SW 1271 (cell line): ENCODE measurements at regions not wholly inside any gene's neighbourhood (a gene's known extent, or its start where the extent isn't known, plus 50 kb on each side); places are given as distances from the start of the nearest gene placed in this dataset.

Source experiments
- DNase-seq, 2 experiments: peaks; one replicate each; lab custom pipeline; 2025; lab: John Stamatoyannopoulos, UW

DNA sequence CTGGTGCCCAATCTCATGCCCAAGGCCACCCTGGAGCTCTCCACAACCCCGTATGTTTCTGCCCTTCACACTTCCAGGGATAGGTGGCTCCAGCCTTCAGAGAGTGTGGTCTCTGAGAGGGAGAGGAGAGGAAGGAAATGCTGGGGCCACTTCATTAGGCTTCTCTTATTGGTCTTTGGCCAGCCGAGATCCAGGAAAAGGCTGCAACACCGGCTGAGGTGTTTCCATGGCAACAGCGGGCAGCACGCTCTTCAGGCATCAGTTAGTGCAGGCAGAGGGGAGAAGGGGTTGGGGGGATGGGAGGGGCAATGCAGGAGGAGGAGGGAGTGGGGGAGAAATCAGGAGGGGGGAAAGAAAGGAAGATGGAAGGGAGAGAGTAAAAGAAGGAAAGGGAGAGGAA is 275.1 kb upstream of the GJB5 start:
- DNase-seq: no peak

DNA sequence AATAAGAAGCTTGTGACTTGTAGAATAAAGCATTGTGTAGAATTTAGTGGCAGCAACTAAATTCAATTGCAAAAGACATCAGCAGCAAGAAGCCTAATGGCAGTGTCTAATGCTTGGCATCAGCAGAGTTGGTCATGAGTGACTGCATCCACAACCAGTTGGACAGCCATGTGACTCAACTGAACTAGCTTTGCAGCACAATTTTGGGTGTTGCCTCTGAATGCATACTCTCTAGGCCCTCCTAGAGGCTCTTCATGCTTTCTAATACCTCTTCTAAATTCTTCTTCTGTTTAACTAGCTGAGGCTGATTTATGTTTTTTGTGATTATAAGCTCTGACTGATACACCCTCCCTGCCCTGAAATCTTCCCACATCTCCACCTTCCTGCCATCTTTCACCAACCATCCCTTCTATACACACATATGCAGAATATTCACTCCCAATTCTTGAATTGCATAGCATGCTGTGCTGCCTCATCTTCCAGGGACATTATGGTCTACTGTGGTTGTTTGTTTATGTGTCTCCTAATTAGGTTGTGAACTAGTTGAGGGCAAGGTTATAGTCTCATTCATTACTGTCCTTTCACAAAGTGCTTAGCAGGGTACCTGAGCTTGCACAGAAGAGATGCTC is 266.7 kb upstream of the GJB5 start:
- DNase-seq: no peak

DNA sequence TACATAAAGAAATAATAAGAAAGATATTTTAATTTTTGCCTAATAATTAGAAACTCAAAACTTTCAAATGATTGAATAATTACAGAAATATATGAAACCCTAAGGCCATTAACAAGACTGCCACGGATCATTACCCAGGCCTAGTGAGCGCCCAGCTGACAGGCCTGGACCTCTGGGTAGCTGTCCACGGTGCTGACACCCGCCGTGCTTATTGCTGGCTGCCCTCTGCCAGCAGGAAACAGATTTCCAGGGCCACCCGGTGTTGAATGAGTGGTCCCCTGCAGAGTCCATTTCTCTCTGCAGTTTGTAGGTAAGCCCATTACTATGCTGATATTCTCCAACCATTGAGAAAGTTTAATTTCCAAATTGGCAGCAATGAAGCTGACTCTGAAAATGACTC is 254.4 kb upstream of the GJB5 start:
- no peak for DNase-seq

DNA sequence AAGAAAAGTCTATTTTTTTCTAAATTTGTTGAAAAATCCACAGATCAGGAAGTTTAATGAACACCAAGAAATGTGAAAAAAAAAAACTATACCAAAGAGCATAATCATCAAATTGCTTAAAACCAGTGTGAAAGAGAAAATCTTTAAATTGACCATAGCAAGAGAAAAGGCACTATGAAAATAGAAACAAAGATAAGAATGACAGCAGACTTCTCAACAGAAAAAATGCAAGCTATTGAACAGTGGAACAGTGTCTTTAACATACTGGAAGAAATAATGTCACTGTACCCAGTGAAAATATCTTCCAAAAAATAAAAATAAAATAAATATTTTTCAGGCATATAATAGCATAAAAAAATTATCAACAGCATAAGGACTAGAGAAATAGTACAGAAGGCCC is 243.0 kb upstream of the GJB5 start:
- DNase-seq: peak in 1 of 2 experiments; percentile 6

DNA sequence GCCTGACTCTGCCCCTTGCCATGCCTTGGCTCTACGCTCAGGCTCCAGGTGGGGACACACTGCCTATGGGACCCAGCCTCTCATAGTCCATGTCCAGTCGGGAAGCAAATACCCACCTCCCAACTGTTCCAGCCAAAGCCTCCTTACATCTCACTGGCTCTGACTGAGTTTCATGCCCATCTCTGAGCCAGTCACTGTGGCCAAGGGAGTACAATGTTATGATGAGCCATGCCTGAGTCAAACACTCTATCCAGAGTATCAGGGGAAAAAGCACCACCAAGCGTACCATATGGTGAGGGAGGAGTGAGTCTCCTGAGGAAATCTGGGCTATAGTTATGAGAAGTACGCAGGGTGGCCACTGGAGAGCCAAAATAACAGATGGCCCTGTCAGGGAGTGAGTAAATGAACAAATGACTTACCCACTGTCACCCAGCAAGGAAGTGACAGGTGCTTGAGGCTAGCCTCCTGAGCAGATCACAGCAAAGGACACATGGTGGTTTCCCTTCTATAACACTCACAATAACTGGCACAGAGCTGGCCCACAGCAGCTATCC is 236.6 kb upstream of the GJB5 start:
- no peak for DNase-seq

DNA sequence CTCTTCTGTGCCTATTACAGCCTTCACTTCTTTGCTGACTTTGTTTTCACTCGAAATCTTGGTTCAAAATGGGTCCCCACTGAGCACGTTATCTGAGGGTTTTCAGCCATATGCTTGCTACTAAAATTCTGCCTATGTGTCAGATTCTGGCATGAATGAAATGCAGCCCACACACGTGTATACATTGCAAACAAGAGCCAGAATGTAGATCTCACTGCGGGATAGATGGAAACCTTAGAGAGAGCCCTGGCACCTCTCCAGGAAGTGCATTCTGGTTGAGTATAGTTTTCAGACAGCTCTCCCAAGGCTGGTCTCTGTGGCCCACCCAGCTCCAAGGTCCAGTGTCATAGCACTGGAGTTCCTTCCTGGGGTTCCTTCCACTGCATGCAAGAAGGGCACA is 234.7 kb upstream of the GJB5 start:
- DNase-seq: no peak

DNA sequence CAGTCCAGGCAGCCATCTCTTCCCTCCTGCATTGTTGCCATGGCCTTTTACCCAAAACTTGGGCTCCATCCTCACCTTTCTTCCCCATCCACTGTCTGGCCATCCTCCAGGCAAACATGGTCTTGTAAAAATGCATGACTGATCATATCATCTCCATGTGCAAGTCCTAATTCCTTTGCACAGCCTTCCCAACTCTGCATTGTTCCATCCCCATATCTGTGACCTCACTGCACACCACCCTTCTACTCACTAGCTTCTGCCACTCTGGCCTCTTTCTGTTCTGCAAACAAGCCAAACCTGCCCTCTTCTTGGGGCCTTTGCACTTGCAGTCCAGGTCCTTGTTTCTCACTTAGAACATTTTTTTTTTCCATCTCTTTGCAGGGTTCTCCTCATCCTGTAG is 230.1 kb upstream of the GJB5 start:
- DNase-seq: no peak

DNA sequence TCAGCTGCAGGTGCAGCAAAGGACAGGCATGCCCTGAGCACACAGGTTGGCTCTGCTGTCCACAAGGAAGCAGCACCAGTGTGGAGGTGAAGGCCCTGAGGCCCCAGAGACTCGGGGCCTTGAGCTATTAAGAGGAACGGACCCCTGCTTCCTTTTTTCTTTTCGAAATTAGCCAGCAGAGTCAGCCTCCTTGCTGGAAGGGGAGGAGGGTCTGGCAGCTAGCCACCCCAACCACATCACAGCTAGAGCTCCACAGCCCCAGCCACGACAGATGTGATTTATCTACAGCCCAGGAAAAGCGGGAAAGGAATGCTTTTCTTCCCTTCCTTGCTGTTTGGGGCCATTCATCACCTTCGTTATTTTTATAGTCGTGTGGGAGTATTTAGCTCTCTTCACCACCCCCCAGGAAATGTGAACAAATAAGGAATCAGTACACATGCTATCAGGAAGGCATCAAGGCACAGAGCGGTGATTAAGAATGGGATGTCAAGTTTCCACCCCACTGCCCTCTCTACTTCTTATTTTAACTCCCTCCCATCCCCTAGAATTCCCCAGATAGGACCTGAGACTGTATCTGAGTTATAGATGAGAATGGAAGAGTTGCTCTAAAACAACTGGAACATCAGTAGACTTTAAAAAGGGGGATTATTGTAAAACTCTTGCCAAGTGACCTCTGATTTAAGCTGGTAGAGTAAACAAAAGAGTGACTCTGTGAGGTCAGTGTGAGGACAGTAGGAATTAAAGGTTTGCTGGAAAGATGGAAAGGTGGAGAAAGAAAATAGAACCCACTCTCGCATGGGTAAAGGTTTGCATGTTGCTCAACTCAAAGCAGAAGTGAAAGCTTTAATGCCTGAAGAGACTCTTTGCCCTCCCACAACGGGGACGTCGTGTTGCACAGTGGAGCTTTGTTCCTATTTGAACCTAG is 224.7 kb upstream of the GJB5 start:
- no peak for DNase-seq

DNA sequence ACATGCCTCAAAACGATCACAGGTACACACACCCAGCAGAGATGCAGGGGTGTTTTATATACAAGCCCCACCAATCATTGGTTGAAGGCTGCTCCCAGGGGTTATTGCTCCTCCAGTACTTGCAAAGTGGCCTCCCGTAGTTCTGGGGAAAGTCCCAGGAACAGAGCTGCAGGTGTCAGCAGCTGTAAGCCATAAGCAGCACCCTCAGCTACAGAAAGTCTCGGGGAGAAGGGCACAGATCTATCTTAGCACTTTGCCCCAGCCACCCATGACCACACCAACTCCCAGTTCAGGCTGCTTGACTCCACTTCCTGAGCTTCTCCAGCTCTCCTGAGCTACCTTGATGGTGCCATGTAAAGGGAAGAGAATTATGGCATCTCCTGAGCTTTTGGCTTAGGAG is 222.7 kb upstream of the GJB5 start:
- DNase-seq: no peak

DNA sequence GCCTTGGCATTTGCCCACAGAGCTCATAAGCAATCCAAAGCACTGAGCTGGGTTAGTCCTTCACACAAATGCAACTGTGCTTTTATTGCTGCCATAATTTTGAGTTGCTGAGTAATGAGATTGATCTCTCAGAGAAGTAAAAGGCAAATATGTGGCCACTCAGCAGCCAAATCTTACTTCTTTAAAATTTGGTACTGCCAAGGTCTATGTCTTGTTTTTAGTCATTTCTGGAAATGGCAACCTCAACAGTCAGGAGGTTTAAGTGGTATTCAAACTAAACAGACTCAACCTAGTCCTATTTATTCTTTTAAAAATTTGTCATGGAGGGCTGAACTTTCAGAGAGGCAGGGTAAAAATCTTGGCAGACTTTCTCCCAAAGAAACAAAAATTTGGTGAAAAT is 216.4 kb upstream of the GJB5 start:
- no peak for DNase-seq

DNA sequence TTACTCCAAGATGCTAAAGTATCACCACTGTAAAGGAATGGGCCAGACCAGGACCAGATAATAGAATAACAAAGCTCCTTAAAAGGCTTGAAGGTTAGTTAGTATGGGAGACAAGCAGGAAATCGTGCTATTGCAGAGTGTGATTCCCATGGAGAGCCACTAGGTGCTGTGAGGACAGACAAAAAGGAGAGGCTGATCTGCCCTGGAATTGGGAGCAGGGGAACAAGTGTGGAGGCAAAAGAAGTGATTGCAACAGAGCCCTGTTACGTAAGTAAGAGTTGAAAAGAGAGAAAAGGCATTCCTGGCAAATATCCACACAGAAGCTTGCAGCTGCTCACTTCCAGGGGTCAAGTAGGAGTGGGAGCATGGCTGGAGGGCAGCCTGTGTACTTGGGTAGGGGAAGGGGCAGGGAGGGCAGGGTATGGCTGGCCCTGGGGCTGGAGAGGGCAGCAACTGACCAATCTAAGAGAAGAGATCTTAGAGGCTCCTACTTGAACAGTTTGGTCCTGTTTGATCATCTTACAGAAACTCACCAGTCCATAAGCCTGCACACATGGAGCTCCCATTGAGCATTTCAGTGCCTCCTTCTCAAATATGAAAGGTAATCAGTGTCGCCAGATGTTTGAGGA is 207.7 kb upstream of the GJB5 start:
- DNase-seq: no peak

DNA sequence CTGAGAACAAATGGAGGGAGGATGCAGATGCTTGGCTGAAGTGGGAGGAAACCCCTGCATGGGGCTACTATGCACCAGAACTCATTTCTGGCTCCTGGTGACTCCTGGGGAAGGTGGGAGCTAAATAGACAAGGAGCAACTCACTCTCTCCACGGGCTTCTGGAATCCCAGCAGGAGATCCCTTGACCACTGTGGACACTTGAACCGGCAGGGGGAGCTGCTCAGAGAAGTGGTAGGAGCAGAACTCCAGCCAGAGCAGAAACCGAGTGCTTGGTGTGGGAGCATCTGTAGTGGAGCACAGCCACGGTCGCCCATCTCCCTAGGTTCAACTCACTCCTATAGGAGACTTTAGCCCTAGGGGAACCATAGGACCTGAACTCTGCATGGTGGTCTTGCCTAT is 205.6 kb upstream of the GJB5 start:
- DNase-seq: no peak

DNA sequence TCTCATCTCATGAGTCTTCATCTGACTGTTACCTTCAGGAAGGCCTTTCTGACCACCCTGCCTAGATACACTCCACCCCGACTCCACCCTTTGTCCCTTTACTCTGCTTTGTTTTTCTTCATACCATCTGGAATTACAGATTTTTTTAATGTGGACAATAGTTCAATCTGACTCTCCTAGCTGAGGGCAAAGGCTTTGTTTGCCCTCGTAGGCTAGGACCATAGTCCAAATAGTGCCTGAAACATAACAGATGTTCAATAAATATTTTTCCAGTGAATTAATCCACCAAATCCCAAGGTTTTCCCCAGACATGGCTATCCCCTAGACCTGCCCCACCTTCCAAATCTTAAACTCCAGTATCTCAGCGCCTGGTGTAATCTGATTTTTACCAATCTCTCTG is 176.5 kb upstream of the GJB5 start:
- DNase-seq: no peak

DNA sequence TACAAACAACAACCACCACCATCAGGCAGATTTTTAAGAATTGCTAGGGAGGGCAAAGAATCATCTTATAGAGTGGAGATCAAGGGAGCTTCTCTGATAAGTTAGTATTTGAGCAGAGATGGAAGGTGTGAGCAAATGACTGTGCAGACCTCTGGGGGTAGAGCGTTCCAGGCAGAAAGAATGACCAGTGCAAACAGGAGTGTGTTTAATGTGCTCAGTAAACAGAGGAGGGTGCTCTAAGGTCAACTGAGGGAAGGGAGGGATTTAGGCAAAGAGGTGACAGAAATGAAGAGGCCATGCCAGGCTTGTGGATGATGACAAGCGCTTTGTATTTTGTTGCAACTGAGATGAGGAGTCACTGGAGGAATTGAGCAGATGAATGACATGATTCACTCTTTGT is 172.5 kb upstream of the GJB5 start:
- DNase-seq: no peak

DNA sequence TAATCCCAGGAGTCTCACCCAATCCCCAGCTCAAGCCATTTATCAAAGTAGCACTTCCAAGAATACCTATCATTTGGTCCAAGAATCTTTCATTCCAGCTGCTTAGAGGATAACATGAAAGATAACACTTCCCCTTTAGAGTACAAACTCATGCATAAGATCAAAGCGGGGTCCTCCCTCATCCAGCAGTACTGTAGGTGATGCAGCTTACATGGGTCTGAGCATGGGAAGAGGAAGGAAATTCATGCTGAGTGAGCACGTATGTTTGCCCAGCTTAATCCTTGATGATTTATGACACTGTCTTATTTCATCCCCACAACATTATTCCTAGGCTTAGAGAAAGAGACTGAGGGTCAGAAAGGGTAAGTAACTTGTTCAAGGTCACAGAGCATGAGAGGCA is 167.1 kb upstream of the GJB5 start:
- DNase-seq: no peak

DNA sequence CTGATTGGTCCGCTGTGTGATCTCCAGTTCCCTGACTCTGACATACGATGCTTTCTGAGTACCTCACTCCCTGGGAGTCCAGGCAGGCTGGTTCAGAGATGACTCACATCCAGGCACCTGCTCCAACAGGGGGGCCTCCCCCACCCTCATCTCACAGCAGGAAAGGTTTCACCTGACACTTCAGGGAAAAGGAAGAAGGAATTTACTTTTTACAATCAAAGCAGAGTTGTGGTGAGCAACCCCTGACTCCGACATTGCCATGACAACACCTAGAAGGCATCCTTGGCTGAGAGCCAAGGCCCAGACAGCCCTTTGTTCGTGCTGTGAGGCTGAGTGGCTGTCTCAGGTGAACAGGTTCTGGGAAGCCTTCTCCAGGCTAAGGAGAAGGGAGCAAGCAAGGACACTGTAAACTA is 164.6 kb upstream of the GJB5 start:
- DNase-seq: peak in 1 of 2 experiments; percentile 3

DNA sequence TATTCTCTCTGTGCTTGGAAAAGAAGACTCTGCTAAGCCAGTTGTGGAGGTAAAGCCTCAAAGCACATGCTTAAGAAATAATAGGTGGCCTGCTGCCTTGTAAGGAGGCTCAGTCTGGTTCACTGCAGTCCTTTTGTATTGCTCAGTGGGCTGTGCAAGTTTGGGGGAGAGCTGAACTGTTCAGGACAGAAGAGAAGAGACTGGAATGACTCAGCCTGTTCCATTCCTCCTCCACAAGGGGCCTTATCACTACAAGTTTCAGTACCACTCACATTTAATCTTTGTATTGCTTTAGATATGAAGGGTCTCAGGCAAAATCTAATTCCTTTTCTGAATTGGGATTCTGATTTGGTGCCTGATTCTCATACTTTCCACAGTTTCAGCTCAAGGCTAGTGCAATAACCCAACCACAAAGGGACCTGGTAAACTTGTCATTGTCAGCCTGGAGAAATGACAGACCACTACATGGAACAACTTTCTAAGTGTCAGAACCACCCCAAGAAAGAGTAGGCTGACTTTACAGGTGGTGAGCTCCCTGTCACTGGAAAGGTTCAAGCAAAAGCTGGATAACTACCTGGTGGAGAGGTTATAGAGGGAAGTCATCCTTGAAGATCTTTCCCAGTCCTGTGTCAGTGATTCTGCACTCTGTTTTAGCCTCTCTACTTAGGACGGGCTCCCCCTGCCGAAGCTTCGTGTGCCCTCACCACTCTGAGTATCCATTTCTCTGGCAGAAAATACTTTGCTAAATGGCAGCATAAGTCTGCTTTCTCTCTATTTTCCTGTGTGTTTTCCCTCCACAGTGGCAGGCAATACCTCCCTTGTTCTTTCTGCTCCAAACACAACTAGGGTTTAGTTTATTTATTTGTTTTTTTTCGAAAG is 162.9 kb upstream of the GJB5 start:
- no peak for DNase-seq

DNA sequence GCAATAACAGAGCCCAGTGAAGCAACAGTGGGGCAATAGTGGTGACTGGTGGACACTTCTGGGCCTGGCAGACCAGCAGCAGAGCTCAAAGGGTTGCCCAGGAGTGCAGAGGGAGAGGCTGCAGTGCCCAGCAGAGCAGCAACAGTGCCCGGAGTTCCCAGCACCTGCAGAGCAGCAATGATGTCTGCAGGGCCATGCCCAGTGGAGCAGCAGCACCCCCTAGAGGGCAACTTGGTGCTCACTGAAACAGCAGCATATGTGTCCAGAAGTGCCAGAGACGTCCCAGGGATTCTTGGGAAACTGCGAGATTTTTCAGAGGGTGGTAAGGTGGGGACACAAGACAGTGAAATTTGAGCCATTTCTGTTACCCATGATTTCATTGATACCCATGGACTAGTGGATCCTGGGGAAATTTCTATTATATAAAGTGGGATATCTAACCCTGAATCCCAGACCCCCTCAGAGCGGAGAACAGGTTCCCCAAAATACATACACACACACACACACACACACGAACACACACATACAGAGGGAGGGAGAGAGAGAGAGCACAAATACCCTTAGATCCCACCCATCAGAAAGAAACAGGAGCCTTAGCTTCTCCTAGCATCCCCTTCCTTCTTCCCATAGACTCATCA is 156.9 kb upstream of the GJB5 start:
- DNase-seq: peak; percentile 5 to 50

DNA sequence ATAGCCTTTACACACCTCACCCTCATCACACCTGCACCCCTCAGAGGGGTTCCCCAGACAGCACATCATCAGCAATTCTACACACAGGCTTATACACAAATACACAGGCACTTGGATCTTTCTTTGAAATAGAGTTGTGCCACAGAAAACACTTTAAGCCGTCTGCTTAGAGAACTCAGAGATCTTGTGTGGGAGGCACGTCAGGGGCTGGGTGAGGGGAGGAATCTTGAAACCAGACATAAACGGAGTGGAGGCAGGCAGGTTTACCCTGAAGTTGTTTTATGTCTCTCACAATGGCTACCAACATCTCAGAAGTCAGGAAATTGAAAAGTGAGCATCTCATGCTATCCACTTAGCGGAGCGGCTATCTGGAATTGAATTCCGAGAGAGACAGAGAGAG is 151.9 kb upstream of the GJB5 start:
- DNase-seq: no peak

DNA sequence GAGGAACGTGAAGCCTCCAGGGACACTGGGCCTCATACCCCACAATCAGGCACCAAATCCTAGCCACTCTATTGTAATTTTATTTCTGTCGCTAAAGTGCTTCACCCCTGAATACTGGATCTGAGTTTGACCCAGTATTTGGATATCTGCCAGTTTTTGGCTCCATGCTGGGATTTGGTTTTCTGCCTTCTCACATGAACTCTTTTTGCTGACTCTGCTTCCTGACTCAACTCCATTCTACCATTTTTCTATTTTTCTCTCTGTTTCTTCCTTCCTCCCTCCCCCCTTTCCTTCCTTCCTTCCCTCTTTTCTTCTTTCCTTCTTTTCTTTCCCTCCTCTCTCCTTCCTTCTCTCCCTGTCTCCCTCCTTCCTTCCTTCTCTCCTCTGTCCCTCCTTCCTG is 151.3 kb upstream of the GJB5 start:
- no peak for DNase-seq

DNA sequence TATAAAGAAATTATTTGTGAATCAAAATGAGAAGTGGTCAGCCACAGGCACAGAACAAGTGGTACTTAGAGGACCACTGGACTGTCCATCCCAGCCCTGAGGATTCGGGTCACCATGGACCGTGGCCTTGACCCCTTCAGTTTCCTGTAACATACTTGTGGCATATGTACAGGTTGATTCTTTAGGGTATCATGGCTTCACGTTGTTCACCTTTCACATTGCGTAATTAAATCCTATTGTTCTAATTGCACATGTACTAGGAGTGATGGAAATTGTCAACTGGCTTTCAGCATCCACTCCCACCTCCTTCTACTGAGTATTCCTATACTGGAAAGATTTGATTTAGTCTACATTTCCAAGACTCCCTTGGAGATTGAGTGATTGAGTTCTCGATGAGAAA is 148.3 kb upstream of the GJB5 start:
- no peak for DNase-seq
